Endothelial cell (in vitro differentiated cells): ENCODE measurements at regions not wholly inside any gene's neighbourhood (a gene's known extent, or its start where the extent isn't known, plus 50 kb on each side); places are given as distances from the start of the nearest gene placed in this dataset.

Source experiments
- DNase-seq: peaks from one replicate; pipeline ENCODE4 v3.0.0; 2021; ENCODE audit warnings: low spot score
- H3K27ac Mint-ChIP-seq: one replicate; pipeline ENCODE4 v1.8.0; 2021; ENCODE audit warnings: mixed read lengths, inconsistent platforms; ENCODE audit not compliant: unreplicated experiment
- H3K27me3 Mint-ChIP-seq: one replicate; pipeline ENCODE4 v1.8.0; 2021; ENCODE audit warnings: mild to moderate bottlenecking, moderate library complexity, mixed read lengths, inconsistent platforms; ENCODE audit not compliant: unreplicated experiment
- H3K36me3 Mint-ChIP-seq: one replicate; pipeline ENCODE4 v1.8.0; 2021; ENCODE audit warnings: mild to moderate bottlenecking, low read depth, mixed read lengths, inconsistent platforms; ENCODE audit not compliant: unreplicated experiment
- H3K4me1 Mint-ChIP-seq: one replicate; pipeline ENCODE4 v1.8.0; 2021; ENCODE audit warnings: mild to moderate bottlenecking, mixed read lengths, inconsistent platforms; ENCODE audit not compliant: unreplicated experiment
- H3K4me3 Mint-ChIP-seq: one replicate; pipeline ENCODE4 v1.8.0; 2021; ENCODE audit warnings: mild to moderate bottlenecking, mixed read lengths, inconsistent platforms; ENCODE audit not compliant: unreplicated experiment
- H3K9me3 Mint-ChIP-seq: one replicate; pipeline ENCODE4 v1.8.0; 2021; ENCODE audit warnings: mixed read lengths, inconsistent platforms; ENCODE audit not compliant: unreplicated experiment
- CTCF ChIP-seq: fragments of 200-600 bp; sonication (generic); IDR thresholded peaks from one replicate; pipeline ENCODE4 v1.5.0; 2021; ENCODE audit warnings: antibody characterized with exemption; ENCODE audit not compliant: unreplicated experiment

GRCh38 chr18:56545464-56545863 lies 92.9 kb downstream of the TXNL1 start:
- no peaks in the 10 kb centered on the region for H3K36me3 Mint-ChIP-seq
- DNase-seq: no peak
- H3K27ac Mint-ChIP-seq: no peak overlapping the region
- H3K4me1 Mint-ChIP-seq: no peaks in the 10 kb centered on the region
- H3K27me3 Mint-ChIP-seq: no peaks in the 10 kb centered on the region
- H3K4me3 Mint-ChIP-seq: no peak overlapping the region
- TF ChIP-seq CTCF: no peak
- no peaks in the 10 kb centered on the region for H3K9me3 Mint-ChIP-seq

- TF ChIP-seq CTCF: no peak
- no peaks in the 10 kb centered on the region for H3K27me3 Mint-ChIP-seq
- H3K4me3 Mint-ChIP-seq: no peak overlapping the region
- H3K27ac Mint-ChIP-seq: no peak overlapping the region
- no peak for DNase-seq
- H3K9me3 Mint-ChIP-seq: no peaks in the 10 kb centered on the region
- no peaks in the 10 kb centered on the region for H3K36me3 Mint-ChIP-seq
- H3K4me1 Mint-ChIP-seq: no peaks in the 10 kb centered on the region
Measured at GRCh38 chr18:56542476-56542875, 95.9 kb downstream of the TXNL1 start.

- Mint-ChIP-seq H3K36me3 (no peaks in the 10 kb centered on the region), H3K27me3 (no peaks in the 10 kb centered on the region), H3K4me1 (no peaks in the 10 kb centered on the region), H3K27ac (no peak overlapping the region), H3K9me3 (no peaks in the 10 kb centered on the region), H3K4me3 (no peak overlapping the region)
- TF ChIP-seq CTCF: no peak
- DNase-seq: no peak
Measured at GRCh38 chr18:56541793-56542192, 96.6 kb downstream of the TXNL1 start.

- TF ChIP-seq CTCF: no peak
- Mint-ChIP-seq H3K4me1 (no peaks in the 10 kb centered on the region), H3K36me3 (no peaks in the 10 kb centered on the region), H3K9me3 (no peaks in the 10 kb centered on the region), H3K27ac (no peak overlapping the region), H3K27me3 (no peaks in the 10 kb centered on the region), H3K4me3 (no peak overlapping the region)
- no peak for DNase-seq
Measured at GRCh38 chr18:56541340-56541739, 97.1 kb downstream of the TXNL1 start.

GRCh38 chr18:56538746-56539145 lies 99.6 kb downstream of the TXNL1 start:
- Mint-ChIP-seq H3K36me3 (no peaks in the 10 kb centered on the region), H3K27me3 (no peaks in the 10 kb centered on the region), H3K4me3 (no peak overlapping the region), H3K4me1 (no peaks in the 10 kb centered on the region), H3K9me3 (no peaks in the 10 kb centered on the region), H3K27ac (no peak overlapping the region)
- TF ChIP-seq CTCF: no peak
- DNase-seq: no peak
